SK-N-SH (cell line): ENCODE measurements at regions not wholly inside any gene's neighbourhood (a gene's known extent, or its start where the extent isn't known, plus 50 kb on each side); places are given as distances from the start of the nearest gene placed in this dataset.
"Not testable (repeated sequence)": the region's sequence is repeated elsewhere in the genome, so short reads cannot be mapped to it uniquely, and the experiment has no call there.

Experiments used
- CHD2 ChIP-seq: fragments of 150-350 bp; IDR thresholded peaks from 2 replicates; pipeline ENCODE4 v1.6.1; 2018; ENCODE audit warnings: low read length; ENCODE audit not compliant: partially characterized antibody
- EZH2phosphoT487 ChIP-seq: fragments of 200-600 bp; sonication (generic); IDR thresholded peaks from 2 replicates; pipeline ENCODE4 v1.6.1; 2017; ENCODE audit warnings: low read depth, mixed run types, mild to moderate bottlenecking, antibody characterized with exemption, moderate library complexity, borderline replicate concordance
- JUND ChIP-seq: IDR thresholded peaks from 2 replicates; pipeline ENCODE4 v1.4.0; 2012
- RAD21 ChIP-seq: IDR thresholded peaks from 2 replicates; pipeline ENCODE4 v1.6.1; 2012; ENCODE audit warnings: mild to moderate bottlenecking, low read length
- TF ChIP-seq, protein P1 (sequence below): fragments of 200-600 bp; sonication (generic); IDR thresholded peaks from 2 replicates; pipeline ENCODE4 v1.6.1; 2017; ENCODE audit warnings: antibody characterized with exemption, mild to moderate bottlenecking, moderate library complexity

DNA sequence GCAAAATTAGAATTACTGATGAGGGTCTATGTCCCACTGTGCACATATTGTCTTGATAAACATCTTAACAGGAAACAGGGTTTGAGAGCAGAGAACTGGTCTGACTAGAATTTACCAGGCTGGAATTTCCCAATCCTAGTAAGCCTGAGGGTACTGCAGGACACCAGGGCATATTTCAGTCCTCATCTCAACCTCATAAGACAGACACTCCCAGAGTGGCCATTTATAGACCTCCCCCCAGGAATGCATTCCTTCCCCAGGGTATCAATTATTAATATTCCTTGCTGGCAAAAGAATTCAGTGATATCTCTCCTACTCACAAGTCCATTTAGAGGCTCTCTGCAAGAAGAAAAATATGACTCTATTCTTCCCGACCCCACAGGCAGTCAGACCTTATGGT is 325.1 kb upstream of the KLF3 start:
- not testable (repeated sequence) for TF ChIP-seq RAD21, JUND, EZH2phosphoT487, CHD2
- TF ChIP-seq, protein P1, sequence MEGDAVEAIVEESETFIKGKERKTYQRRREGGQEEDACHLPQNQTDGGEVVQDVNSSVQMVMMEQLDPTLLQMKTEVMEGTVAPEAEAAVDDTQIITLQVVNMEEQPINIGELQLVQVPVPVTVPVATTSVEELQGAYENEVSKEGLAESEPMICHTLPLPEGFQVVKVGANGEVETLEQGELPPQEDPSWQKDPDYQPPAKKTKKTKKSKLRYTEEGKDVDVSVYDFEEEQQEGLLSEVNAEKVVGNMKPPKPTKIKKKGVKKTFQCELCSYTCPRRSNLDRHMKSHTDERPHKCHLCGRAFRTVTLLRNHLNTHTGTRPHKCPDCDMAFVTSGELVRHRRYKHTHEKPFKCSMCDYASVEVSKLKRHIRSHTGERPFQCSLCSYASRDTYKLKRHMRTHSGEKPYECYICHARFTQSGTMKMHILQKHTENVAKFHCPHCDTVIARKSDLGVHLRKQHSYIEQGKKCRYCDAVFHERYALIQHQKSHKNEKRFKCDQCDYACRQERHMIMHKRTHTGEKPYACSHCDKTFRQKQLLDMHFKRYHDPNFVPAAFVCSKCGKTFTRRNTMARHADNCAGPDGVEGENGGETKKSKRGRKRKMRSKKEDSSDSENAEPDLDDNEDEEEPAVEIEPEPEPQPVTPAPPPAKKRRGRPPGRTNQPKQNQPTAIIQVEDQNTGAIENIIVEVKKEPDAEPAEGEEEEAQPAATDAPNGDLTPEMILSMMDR: not testable (repeated sequence)
